Ishikawa (cell line): ENCODE measurements at regions not wholly inside any gene's neighbourhood (a gene's known extent, or its start where the extent isn't known, plus 50 kb on each side); places are given as distances from the start of the nearest gene placed in this dataset.

ENCODE experiments used
- CEBPB ChIP-seq: IDR thresholded peaks from 2 replicates; pipeline ENCODE4 v1.6.1; 2012
- CREB1 ChIP-seq: IDR thresholded peaks from 2 replicates; pipeline ENCODE4 v1.6.1; 2012; ENCODE audit warnings: low read depth
- EGR1 ChIP-seq: IDR thresholded peaks from 2 replicates; pipeline ENCODE4 v1.6.1; 2012
- EP300 ChIP-seq: IDR thresholded peaks from 2 replicates; pipeline ENCODE4 v1.6.1; 2012; ENCODE audit warnings: borderline replicate concordance
- FOXM1 ChIP-seq: IDR thresholded peaks from 2 replicates; pipeline ENCODE4 v1.6.1; 2012; ENCODE audit warnings: low read depth, borderline replicate concordance
- MAX ChIP-seq: IDR thresholded peaks from 2 replicates; pipeline ENCODE4 v1.6.1; 2012
- NFIC ChIP-seq: IDR thresholded peaks from 2 replicates; pipeline ENCODE4 v1.6.1; 2012
- RAD21 ChIP-seq: IDR thresholded peaks from 2 replicates; pipeline ENCODE4 v1.6.1; 2012; ENCODE audit warnings: low read depth
- REST ChIP-seq: IDR thresholded peaks from 2 replicates; pipeline ENCODE4 v1.6.1; 2012; ENCODE audit warnings: low read depth, mild to moderate bottlenecking
- TAF1 ChIP-seq: IDR thresholded peaks from 2 replicates; pipeline ENCODE4 v1.6.1; 2012; ENCODE audit warnings: low read depth, mild to moderate bottlenecking
- TCF12 ChIP-seq: IDR thresholded peaks from 2 replicates; pipeline ENCODE4 v1.6.1; 2012; ENCODE audit warnings: low read depth
- TEAD4 ChIP-seq: IDR thresholded peaks from 2 replicates; pipeline ENCODE4 v1.6.1; 2012
- USF1 ChIP-seq: IDR thresholded peaks from 2 replicates; pipeline ENCODE4 v1.6.1; 2012
- YY1 ChIP-seq: IDR thresholded peaks from 2 replicates; pipeline ENCODE4 v1.6.1; 2012; ENCODE audit warnings: low read depth
- ZBTB7A ChIP-seq: IDR thresholded peaks from 2 replicates; pipeline ENCODE4 v1.6.1; 2012; ENCODE audit warnings: low read depth

GRCh38 chr3:46123646-46124045 lies 84.5 kb downstream of the CCR1 start:
- TF ChIP-seq CREB1 (no peak), YY1 (no peak), USF1 (no peak), ZBTB7A (no peak), CEBPB (no peak), TEAD4 (no peak), NFIC (no peak), FOXM1 (no peak), EGR1 (no peak), EP300 (no peak), RAD21 (no peak), TAF1 (no peak), REST (no peak), TCF12 (no peak), MAX (no peak)

- TF ChIP-seq CEBPB = no peak
- TF ChIP-seq EP300 = no peak
- no peak for TF ChIP-seq REST
- no peak for TF ChIP-seq TCF12
- TF ChIP-seq USF1 = no peak
- TF ChIP-seq TAF1 = no peak
- no peak for TF ChIP-seq YY1
- no peak for TF ChIP-seq RAD21
- TF ChIP-seq MAX = no peak
- TF ChIP-seq FOXM1 = no peak
These were observed 86.0 kb downstream of the CCR1 start for GRCh38 chr3:46122091-46122490.

GRCh38 chr3:46120983-46121382 lies 87.1 kb downstream of the CCR1 start:
- TF ChIP-seq CREB1 (no peak), TCF12 (no peak), YY1 (no peak), USF1 (no peak), CEBPB (no peak), EP300 (no peak), NFIC (no peak), EGR1 (no peak), TEAD4 (no peak)

- TF ChIP-seq TEAD4 (no peak), NFIC (no peak), USF1 (no peak), YY1 (no peak), FOXM1 (no peak), REST (no peak), ZBTB7A (no peak), TCF12 (no peak), EGR1 (no peak), RAD21 (no peak), EP300 (no peak)
These were observed 88.2 kb downstream of the CCR1 start for GRCh38 chr3:46119709-46120498.
